Activated CD8-positive, alpha-beta memory T cell treated with anti-CD3 and anti-CD28 coated beads for 36 hours (primary cell): ENCODE measurements at regions not wholly inside any gene's neighbourhood (a gene's known extent, or its start where the extent isn't known, plus 50 kb on each side); places are given as distances from the start of the nearest gene placed in this dataset.
"Not testable (repeated sequence)": the region's sequence is repeated elsewhere in the genome, so short reads cannot be mapped to it uniquely, and the experiment has no call there.

ENCODE experiments used
- CTCF ChIA-PET: fragments of 350-600 bp; sonication (Branson Sonifier 250); formaldehyde crosslinking; loops from one replicate; lab custom pipeline; 2021; ENCODE audit warnings: antibody characterized with exemption; lab: Charles Lee
- POLR2A ChIA-PET: fragments of 350-600 bp; sonication (Branson Sonifier 250); formaldehyde crosslinking; loops from one replicate; lab custom pipeline; 2021; ENCODE audit warnings: antibody characterized with exemption; lab: Charles Lee

DNA sequence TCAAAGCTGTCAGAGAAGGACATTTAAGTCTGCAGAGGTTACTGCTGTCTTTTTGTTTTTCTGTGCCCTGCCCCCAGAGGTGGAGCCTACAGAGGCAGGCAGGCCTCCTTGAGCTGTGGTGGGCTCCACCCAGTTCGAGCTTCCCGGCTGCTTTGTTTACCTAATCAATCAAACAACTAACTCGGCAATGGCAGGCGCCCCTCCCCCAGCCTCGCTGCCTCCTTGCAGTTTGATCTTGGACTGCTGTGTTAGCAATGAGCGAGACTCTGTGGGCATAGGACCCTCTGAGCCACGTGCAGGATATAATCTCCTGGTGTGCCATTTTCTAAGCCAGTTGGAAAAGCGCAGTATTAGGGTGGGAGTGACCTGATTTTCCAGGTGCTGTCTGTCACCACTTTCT, 201.8 kb upstream of the ETAA1 start:
- CTCF ChIA-PET, POLR2A ChIA-PET: not testable (repeated sequence)

DNA sequence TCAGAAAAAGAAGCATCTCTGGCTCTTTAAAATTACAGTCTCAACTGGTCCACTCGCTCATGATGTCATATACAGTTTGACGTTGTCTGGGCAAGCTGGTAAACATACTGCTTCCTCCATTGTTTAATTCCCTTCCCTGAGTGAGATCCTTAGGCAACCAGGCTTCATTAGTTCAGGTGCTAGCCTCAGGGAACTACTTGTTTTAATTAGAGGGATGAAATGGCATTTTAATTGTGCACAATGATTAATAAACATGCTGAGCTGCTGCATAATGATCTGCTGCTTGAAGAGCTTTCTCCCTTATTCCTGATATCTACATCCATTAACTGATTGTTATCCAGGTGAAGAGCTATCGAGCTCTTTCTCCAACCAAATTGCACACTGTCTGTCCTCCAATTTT, 195.6 kb upstream of the ETAA1 start:
- ChIA-PET POLR2A (no interaction called here), CTCF (no interaction called here)

DNA sequence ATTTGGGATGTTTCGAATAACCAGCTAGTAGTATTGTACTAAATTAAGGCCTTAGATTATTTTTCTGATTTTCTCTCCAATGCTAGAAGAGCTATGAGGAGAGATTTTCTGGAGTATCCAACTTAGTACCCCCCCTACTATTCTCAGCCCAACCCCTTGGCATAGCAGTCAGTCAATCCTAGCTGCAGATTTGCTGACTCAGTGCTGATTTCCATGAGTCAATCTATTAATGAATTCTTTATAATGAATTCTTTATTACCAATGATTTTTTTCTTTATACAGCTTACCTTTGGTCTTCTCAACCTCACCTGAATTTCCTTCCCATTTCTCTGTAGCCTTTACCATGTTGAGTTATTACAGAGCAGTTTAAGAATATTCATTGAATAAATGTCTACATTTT, 192.8 kb upstream of the ETAA1 start:
- POLR2A ChIA-PET, result no interaction called here
- CTCF ChIA-PET, result no interaction called here

DNA sequence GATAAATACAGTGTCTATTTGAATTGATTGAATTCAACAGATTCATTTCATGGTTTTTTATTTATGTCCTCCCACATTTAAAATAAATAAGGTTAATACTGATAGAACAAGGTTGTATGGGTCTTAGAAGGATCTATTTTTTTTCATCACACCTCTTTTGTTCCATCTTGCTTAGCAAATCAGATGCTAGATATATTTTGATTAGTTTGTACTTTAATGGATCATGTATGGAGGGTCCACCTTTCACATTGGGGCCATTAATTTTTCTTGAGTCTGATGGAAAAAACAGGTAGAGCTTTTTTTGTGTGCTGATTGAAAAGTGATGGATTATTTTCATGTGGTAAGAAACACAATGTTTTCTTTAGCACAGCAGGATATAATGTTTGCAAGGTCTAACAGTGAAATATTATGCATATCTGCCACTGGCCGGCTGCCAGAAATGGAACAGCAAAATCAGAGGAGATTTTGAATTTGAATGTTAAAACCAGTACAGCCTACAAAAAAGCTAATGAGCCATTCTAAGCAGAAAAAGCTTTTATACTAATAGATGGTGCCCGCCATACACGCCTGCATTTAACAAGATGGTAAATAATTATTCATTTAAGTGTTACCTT, 188.1 kb upstream of the ETAA1 start:
- ChIA-PET CTCF (no interaction called here), POLR2A (no interaction called here)

DNA sequence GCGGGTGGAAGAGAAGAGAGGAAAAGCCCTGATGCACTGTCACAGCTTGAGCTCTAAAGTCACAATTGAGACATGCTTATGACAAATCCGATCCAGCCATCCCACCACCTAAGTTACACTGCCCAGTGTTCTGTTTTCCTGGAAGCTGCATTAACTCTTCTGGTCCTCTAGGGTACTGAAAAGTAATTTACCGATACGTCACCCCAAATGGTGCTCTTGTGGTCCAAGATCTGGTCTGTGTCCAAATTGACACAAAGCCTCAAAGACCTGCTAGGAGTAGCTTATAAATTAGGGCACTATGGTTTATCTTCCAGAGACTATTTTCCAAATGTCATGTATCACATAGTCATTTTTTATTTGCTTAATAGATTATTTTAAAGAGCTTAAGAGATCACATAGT, 186.7 kb upstream of the ETAA1 start:
- ChIA-PET POLR2A (no interaction called here), CTCF (no interaction called here)

DNA sequence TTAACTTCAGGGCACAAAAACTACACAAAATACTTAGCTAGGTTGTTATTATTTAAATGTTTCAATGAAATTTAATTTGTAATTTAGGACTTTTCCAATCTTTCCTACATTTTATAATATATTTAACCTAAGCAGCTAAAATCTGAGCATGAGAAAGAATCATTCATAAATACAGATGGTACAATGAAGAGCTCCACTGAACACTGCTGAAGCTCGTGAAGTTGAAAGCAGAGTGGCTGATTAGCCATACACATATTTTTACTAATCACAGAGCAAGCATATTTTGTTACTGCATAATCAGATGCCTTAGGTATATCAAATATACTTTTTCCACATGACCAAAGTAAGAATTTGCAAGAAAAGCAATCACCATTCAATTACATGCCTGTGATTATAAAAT, 184.9 kb upstream of the ETAA1 start:
- ChIA-PET POLR2A (no interaction called here), CTCF (no interaction called here)

DNA sequence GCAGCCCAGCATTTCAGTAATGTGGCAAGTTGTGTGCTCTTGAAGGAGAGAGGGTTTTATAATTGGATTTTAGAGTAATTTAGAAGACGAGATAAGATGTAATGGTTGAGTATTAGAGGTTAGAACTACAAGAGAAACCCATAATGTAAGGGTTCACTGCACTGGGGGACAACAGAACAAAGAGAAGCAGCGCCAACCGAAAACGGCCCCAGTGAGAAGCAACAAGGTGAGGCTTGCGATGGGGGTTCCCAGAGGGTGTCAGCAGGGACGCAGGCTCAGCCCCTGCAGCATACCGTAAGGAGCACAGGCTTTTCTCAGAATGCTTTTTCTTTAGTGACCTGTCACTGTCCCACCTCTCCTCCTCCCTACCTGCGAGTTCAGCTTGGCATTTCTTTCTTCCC, 183.9 kb upstream of the ETAA1 start:
- ChIA-PET POLR2A (no interaction called here), CTCF (no interaction called here)

DNA sequence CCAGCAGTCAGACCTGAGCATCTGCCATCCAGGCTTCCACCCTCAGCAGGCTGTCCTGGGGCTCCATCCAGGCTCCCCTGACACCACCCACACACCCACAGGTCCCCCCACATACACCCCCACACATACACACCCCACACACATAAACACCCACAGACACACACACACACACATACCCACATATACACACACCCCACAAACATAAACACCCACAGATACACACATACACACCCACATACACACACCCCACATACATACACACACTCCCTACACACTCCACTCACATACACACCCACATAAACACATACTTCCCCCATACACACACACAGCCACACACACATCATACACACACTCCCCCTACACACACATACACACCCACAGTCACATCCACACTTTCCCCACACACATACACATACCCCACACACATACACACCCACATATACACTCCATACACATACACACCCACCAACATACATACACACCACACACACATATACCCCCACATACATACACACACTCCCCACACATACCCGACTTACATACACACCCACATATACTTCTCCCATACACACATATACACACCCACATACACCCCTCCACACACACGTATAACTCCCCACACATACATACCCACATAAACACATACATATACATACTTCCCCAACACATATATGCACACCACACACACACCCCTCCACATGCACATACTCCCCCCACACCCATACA, 183.3 kb upstream of the ETAA1 start:
- POLR2A ChIA-PET, result no interaction called here
- CTCF ChIA-PET, result no interaction called here

DNA sequence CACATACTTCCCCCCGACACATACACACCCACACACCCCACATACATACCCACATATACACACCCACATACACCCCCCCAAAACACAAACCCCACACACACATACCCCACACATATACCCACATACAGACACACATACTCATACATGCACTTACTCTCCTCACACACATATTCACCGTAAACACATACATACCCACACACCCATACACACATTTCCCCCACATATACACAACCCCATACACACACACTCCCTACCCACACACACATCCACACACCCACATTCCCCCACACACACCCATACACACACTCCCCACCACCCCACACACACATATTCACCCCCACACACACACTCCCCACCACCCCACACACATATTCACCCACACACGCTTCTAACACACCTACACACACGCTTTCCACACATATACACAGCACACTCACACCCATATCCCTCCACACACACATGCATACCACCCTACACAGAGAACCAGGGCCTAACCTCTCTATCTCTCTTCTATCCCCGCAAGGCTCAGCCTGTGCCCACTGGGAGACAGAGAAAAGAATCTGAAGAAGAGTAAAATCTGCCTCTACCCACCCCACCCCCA, 182.4 kb upstream of the ETAA1 start:
- POLR2A ChIA-PET, result no interaction called here
- CTCF ChIA-PET, result no interaction called here

DNA sequence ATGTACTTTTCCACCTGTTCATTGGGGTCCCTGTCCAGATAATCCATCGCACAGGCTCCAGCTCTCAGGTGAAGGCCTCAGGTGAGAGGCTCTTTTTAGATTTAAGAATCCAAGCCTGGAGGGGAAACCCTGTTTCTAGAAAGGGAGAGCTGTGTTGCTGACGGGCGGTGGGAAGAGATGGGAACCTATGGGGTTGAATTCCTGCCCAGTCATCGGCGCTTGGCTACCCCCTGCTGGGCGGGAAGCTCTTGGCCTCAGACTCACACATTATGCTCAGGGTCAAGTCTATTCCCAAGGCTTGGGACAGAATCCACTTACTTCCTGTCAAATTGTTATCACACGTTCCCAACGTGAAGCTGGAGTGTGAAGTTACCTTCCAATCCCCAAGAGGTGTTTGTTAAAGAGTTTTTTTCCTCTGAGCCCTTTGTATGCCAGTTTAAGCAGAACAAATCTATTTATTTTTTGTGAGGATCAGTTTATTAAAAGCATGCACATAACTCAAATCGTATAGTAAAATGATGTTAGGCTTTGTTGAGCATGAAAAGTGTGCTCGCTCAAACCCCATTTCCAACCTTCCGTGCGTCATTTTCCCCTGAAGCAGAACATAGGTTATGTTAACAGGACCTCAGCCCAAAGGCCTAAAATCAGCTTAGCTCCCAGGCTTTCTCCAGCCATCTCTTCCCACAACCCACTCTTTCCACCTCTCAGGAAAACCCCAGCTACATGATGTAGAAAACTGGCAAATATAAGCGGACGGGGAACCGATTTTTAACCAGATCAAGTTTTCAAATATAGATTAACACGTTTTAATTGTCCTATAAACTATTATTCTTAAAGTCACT, 181.7 kb upstream of the ETAA1 start:
- CTCF ChIA-PET, result no interaction called here
- POLR2A ChIA-PET, result no interaction called here

DNA sequence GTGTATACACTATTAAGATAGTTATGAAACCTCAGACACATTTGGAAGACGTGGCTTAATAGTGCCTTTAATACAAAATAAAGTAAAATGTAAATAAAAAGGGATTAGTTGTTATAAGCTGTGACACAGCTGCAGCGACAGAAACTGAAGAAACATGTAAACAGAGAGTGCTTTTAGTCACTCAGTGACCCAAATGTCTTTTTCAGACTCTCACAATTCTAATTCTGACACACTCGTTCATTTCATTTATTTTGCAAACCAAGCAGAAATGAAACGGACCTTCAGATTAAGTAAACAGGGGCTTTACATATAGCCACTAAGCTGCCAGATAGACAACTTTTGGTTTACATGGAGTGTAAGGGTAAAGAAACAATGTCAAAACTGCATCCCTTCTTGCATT, 181.0 kb upstream of the ETAA1 start:
- ChIA-PET POLR2A (no interaction called here), CTCF (no interaction called here)

DNA sequence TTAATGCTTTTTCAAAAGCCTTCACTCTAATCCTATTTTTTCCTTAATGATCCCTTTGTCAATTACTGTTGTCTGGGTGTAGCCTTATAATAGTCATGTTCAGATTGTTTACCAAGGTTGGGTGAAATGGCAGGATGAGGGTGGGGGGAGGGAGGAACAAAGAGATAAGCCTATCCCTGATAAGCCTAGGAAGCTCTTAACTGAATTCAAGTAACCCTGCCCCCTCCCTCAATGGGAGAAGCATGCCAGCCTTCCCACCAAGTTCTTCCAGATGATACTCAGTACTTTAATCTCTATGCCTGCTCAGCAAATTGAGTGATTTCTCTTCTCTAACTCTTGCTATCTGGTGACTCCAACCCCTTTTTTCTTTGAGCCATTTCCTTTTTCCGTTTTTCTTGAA, 180.3 kb upstream of the ETAA1 start:
- CTCF ChIA-PET, result no interaction called here
- POLR2A ChIA-PET, result no interaction called here

DNA sequence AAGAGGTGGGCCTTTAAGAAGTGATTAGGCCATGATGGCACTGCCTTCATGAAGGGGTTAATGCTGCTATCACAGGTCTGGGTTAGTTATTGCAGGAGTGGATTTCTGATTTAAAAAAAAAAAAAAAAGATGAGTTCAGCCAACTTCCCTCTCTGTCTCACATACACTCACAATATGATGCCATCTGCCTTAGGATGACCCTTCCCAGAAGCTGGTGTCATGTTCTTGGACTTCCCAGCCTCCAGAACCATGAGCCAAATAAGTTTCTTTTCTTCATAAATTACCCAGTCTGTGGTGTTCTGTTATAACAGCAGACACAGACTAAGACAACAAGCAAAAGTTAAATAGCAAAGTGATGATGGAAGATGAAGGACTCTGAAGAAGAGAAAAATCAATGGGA, 179.7 kb upstream of the ETAA1 start:
- ChIA-PET POLR2A (no interaction called here), CTCF (no interaction called here)

DNA sequence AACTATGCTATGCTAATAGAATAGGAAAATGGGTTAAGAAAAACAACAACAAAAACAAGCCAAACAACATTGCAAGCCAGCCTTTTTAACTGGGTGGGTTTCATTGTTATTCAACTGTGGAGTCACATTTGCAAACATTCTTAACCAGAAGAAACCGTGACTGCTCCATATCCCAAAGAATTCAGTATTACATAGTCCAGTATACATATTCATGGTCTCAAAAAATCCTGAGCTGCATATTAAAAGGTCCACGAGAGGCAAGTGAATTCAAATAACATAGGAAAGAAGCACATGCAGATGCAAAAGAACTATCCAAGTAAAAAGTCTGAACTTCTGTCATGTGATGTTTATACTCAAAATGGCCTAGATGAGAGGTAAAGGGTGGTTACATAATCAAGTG, 179.1 kb upstream of the ETAA1 start:
- CTCF ChIA-PET, result no interaction called here
- POLR2A ChIA-PET, result no interaction called here

DNA sequence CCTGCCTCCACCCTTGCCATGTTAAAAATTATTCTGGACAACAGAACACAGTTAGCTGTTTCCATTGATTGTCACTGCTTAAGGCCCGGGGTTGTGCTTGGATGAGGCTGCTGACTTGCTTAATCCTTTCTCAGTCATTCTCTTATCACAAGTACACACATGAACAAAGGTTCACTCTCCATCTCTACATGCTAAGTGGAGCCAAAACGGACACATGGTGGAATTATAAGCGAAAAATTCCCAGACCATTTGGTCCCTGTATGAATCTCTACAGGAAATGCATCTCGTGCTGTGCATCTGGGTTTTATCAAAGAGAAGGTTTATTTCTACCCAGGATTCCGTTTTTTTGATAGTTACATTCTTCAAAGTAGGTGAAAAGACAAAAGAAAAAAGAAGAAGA, 177.5 kb upstream of the ETAA1 start:
- CTCF ChIA-PET, result no interaction called here

DNA sequence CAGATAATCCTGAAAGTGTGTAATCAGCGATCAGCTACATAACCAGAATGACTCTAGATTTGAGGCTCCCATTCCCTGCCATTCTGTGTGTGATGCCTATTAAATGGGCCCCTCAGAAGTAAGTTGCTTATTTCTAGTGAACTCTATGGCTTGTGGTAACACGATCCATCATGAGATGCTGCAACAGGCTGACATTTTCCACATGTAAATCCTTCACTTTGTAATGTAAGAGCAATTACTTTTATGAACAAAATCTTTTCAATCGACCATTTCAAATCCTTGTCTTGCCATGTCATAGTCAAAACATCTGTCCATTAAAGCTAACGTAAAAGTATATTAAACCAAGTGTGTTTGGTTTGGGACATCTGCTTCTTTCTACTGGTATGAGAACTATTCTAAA, 175.9 kb upstream of the ETAA1 start:
- CTCF ChIA-PET, result no interaction called here
- POLR2A ChIA-PET, result no interaction called here

More for the DNA sequence above, 177.5 kb upstream of the ETAA1 start:
- POLR2A ChIA-PET, result no interaction called here

DNA sequence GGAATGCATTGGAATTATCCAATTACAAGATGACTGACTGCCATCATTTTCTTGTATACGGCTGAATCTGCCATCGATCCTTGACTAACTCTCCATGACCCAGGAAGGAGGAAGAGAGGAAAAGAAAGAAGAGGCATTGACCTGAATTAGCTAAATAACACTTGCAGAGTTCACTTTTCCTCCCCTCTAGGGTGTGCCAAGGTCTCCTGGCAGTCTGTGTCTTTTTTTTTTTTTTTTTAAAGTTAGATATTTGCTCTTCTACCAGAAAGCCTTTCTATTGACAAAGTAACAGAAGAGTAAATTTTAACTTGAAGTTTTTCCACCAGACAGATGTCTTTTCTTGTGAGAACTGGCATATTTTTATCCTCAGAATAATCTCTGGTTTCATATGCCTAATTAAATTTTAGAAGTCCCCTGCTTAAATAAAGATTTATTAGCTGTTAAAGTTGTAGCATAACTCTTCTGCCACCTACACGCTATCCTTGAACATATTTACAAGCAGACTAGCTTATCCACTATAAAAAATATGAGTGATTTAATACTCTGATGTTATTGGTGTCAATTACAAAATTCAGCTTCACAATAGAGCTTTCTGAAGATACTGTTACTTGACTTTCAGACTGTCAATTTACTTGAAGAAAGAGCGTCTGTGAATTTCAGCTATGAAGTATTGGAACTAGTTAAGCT, 171.7 kb upstream of the ETAA1 start:
- CTCF ChIA-PET, result no interaction called here
- POLR2A ChIA-PET, result no interaction called here

DNA sequence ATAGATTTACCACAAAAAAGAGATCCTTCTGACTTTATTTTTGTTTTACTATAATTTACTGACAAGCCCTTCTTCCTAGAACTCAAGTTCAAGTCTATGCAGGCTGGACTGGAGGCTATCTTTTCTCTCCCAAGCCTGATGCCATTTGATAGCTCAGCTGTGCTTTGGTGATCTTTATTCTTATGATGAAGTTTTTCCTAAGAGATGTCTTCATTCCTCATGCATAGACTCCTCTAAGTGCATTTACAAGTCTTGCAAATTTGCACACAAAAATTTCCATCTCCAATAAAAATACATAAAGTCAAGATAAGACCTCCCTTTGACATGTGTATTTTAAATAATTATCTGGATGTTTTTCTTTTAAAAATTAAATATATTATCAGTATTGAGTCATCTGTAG, 167.4 kb upstream of the ETAA1 start:
- ChIA-PET CTCF (no interaction called here), POLR2A (no interaction called here)

DNA sequence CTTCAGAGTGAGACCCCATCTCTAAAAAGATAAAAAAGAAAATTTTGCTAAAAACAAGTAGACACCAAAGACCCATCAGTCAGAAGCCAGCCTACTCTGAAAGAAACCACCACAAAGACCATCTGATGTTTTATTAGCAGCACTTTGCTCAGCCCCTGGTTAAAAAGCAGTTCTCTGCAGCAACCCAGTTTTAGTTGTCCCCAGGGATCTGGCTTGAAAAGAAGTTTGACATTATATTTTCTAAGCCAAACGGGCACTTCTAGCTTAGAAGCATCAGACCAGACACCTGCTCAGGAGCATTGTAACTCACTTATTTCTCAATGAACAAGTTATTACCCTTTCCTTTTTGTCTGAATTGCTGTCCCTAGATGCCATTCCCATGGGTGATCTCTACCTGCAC, 164.2 kb upstream of the ETAA1 start:
- ChIA-PET CTCF (no interaction called here), POLR2A (no interaction called here)

DNA sequence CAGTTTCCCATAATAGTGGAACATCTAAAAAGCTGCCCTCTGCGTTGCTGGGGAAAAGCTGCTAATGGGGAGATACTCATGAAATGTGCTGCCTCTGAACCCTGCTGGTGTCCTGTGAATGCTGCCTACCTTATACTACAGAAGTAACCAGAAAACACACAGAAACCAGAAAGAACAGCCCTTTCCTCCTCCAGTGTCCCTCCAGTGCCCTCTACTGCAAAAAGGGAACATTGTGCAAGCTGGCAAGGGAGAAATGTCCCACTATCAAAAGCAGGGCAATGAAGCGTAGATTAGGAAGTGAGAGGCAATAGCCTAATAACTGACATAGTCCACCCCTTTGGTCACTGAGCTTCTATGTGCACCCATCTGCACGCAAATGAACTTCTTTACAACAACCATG, 162.7 kb upstream of the ETAA1 start:
- CTCF ChIA-PET, result no interaction called here
- POLR2A ChIA-PET, result no interaction called here
